HepG2 (cell line): ENCODE measurements at regions not wholly inside any gene's neighbourhood (a gene's known extent, or its start where the extent isn't known, plus 50 kb on each side); places are given as distances from the start of the nearest gene placed in this dataset.

Experiments
- BHLHE40 ChIP-seq: IDR thresholded peaks from 2 replicates; pipeline ENCODE4 v1.6.1; 2011; ENCODE audit warnings: low read length, improper control_type of control experiment
- FOXP1 ChIP-seq, 2 experiments: fragments of 450-650 bp in 1 of 2; IDR thresholded peaks; 2 replicates each; pipeline ENCODE4 v1.6.1; 2017 to 2018; ENCODE audit warnings: antibody characterized with exemption in 1 of 2
- MAX ChIP-seq: IDR thresholded peaks from 2 replicates; pipeline ENCODE4 v1.6.1; 2012; ENCODE audit warnings: inconsistent platforms
- RFXANK ChIP-seq: IDR thresholded peaks from 2 replicates; pipeline ENCODE4 v1.6.1; 2016
- SATB2 ChIP-seq: sonication (generic); formaldehyde crosslinking; IDR thresholded peaks from 2 replicates; pipeline ENCODE4 v1.5.0; 2020; ENCODE audit warnings: missing genetic modification reagents
- SIX4 ChIP-seq: sonication (generic); formaldehyde crosslinking; IDR thresholded peaks from 2 replicates; pipeline ENCODE4 v1.4.0; 2020; ENCODE audit warnings: missing genetic modification reagents
- ZBTB39 ChIP-seq: sonication (generic); formaldehyde crosslinking; IDR thresholded peaks from 2 replicates; pipeline ENCODE4 v1.5.0; 2020; ENCODE audit warnings: missing genetic modification reagents
- ZNF33B ChIP-seq: sonication (generic); formaldehyde crosslinking; IDR thresholded peaks from 2 replicates; pipeline ENCODE4 v1.5.1; 2020; ENCODE audit warnings: mild to moderate bottlenecking, missing genetic modification reagents
- ZNF512B ChIP-seq: sonication (generic); formaldehyde crosslinking; IDR thresholded peaks from 2 replicates; pipeline ENCODE4 v1.5.1; 2020; ENCODE audit warnings: missing genetic modification reagents, mild to moderate bottlenecking, borderline replicate concordance
- ZNF530 ChIP-seq: sonication (generic); formaldehyde crosslinking; IDR thresholded peaks from 2 replicates; pipeline ENCODE4 v1.5.0; 2020; ENCODE audit warnings: low read depth, mild to moderate bottlenecking, missing genetic modification reagents
- ZNF543 ChIP-seq: sonication (generic); formaldehyde crosslinking; IDR thresholded peaks from 2 replicates; pipeline ENCODE4 v1.4.0; 2020; ENCODE audit warnings: mild to moderate bottlenecking, missing genetic modification reagents
- ZNF580 ChIP-seq: IDR thresholded peaks from 2 replicates; pipeline ENCODE4 v1.6.1; 2016; ENCODE audit warnings: low read depth, borderline replicate concordance
- ZNF747 ChIP-seq: sonication (generic); formaldehyde crosslinking; IDR thresholded peaks from 2 replicates; pipeline ENCODE4 v1.8.1; 2023; ENCODE audit warnings: missing genetic modification reagents, mild to moderate bottlenecking, borderline replicate concordance
- ZNF772 ChIP-seq: sonication (generic); formaldehyde crosslinking; IDR thresholded peaks from 2 replicates; pipeline ENCODE4 v1.5.0; 2020; ENCODE audit warnings: mild to moderate bottlenecking, missing genetic modification reagents
- ZNF788 ChIP-seq: sonication (generic); formaldehyde crosslinking; IDR thresholded peaks from 2 replicates; pipeline ENCODE4 v1.5.0; 2020; ENCODE audit warnings: mild to moderate bottlenecking, missing genetic modification reagents, borderline replicate concordance
- TF ChIP-seq, protein P1 (sequence below): sonication (generic); formaldehyde crosslinking; IDR thresholded peaks from 2 replicates; pipeline ENCODE4 v1.4.0; 2020; ENCODE audit warnings: missing genetic modification reagents, borderline replicate concordance
- TF ChIP-seq, protein P2 (sequence below): sonication (generic); formaldehyde crosslinking; conservative IDR thresholded peaks from 2 replicates; pipeline ENCODE4 v1.4.0; 2020; ENCODE audit warnings: missing genetic modification reagents
- TF ChIP-seq, protein P3 (sequence below): sonication (generic); formaldehyde crosslinking; conservative IDR thresholded peaks from 2 replicates; pipeline ENCODE4 v1.8.0; 2022; ENCODE audit warnings: missing genetic modification reagents

DNA sequence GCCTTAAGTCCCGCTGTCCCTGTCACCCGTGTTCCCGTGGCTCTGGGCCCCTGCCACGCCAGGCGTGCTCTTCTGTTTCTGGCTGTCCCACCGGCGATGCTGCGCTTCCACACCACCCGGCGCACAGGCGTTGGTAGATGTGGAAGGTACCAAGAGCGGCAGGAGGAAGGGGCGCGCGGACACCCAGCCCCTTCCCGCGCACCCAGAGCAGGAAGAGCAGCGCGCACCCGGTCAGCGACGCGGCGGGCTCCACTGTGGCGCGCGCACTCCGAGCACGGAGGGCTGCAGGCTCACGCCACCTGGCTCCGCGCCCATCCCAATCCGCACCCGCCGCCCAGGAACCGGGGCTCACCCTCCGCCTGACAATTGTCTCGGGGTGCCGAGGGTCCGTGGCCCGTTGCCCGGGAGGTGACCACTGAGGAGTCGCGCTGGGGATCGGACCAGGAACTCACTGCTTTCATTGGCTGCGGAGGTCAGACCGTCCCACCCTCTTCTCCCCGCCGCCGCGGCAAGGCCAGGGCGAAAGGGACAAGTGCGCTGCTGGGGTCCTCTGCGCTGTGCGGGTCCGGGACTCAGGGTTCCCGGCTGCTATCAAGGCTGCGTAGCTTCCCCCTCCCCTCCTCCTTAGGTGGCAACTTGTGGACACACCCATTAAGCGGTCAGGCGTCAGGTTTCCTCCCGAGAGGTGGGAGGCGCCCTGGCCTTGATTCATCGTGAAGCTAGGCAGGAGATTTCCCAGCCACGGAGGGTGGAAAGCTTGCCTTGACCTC, 121.6 kb upstream of the ZNF92 start (continued):
- TF ChIP-seq ZNF512B (CRISPR knock-in tag) (no peak; the same call in 1 of the 2 replicates), FOXP1 (IDR thresholded peaks at IDR 0.05) (no peak), FOXP1 (CRISPR knock-in tag; IDR thresholded peaks at IDR 0.05) (no peak), ZNF580 (0 out of 2 replicates have a peak, but pooled peaks have one; percentile 16), RFXANK (CRISPR knock-in tag) (0 out of 2 replicates have a peak, but pooled peaks have one; percentile 30), ZBTB39 (no peak), ZNF33B (CRISPR knock-in tag) (peak; percentile 93), ZNF543 (peak; percentile 26; the same call in 1 of the 2 replicates), SIX4 (CRISPR knock-in tag) (no peak), SATB2 (CRISPR knock-in tag) (no peak), ZNF788 (peak; percentile 48; the same call in 1 of the 2 replicates), MAX (peak; percentile 79), BHLHE40 (0 out of 2 replicates have a peak, but pooled peaks have one; percentile 50), ZNF747 (CRISPR knock-in tag) (peak; percentile 64; the same call in 1 of the 2 replicates), ZNF772 (CRISPR knock-in tag) (0 out of 2 replicates have a peak, but pooled peaks have one; percentile 71), ZNF530 (CRISPR knock-in tag) (no peak)
- TF ChIP-seq, protein P1, sequence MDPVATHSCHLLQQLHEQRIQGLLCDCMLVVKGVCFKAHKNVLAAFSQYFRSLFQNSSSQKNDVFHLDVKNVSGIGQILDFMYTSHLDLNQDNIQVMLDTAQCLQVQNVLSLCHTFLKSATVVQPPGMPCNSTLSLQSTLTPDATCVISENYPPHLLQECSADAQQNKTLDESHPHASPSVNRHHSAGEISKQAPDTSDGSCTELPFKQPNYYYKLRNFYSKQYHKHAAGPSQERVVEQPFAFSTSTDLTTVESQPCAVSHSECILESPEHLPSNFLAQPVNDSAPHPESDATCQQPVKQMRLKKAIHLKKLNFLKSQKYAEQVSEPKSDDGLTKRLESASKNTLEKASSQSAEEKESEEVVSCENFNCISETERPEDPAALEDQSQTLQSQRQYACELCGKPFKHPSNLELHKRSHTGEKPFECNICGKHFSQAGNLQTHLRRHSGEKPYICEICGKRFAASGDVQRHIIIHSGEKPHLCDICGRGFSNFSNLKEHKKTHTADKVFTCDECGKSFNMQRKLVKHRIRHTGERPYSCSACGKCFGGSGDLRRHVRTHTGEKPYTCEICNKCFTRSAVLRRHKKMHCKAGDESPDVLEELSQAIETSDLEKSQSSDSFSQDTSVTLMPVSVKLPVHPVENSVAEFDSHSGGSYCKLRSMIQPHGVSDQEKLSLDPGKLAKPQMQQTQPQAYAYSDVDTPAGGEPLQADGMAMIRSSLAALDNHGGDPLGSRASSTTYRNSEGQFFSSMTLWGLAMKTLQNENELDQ = no peak
- TF ChIP-seq, protein P2, sequence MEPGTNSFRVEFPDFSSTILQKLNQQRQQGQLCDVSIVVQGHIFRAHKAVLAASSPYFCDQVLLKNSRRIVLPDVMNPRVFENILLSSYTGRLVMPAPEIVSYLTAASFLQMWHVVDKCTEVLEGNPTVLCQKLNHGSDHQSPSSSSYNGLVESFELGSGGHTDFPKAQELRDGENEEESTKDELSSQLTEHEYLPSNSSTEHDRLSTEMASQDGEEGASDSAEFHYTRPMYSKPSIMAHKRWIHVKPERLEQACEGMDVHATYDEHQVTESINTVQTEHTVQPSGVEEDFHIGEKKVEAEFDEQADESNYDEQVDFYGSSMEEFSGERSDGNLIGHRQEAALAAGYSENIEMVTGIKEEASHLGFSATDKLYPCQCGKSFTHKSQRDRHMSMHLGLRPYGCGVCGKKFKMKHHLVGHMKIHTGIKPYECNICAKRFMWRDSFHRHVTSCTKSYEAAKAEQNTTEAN = no peak
- TF ChIP-seq, protein P3, sequence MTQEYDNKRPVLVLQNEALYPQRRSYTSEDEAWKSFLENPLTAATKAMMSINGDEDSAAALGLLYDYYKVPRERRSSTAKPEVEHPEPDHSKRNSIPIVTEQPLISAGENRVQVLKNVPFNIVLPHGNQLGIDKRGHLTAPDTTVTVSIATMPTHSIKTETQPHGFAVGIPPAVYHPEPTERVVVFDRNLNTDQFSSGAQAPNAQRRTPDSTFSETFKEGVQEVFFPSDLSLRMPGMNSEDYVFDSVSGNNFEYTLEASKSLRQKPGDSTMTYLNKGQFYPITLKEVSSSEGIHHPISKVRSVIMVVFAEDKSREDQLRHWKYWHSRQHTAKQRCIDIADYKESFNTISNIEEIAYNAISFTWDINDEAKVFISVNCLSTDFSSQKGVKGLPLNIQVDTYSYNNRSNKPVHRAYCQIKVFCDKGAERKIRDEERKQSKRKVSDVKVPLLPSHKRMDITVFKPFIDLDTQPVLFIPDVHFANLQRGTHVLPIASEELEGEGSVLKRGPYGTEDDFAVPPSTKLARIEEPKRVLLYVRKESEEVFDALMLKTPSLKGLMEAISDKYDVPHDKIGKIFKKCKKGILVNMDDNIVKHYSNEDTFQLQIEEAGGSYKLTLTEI (CRISPR knock-in tag) = no peak
